Adrenal gland (tissue), 9 donors: ENCODE measurements at regions not wholly inside any gene's neighbourhood (a gene's known extent, or its start where the extent isn't known, plus 50 kb on each side); places are given as distances from the start of the nearest gene placed in this dataset.

Experiments
- DNase-seq, 7 donors: peaks; one replicate each; pipeline ENCODE4 v3.0.0-alpha.2; 2019 to 2020
- H3K27ac ChIP-seq, 5 donors: fragments of 200-600 bp; sonication (generic) in 4 of 5; 1 replicate in 3 of 5; 2 replicates in 2 of 5; pipeline versions ENCODE4 v1.5.1 to v1.8.0; 2016 to 2020; ENCODE audit warnings: mild to moderate bottlenecking in 1 of 5
- H3K27me3 ChIP-seq: fragments of 200-600 bp; 2 replicates; pipeline ENCODE4 v1.8.0; 2021
- H3K36me3 ChIP-seq, 2 donors: fragments of 200-600 bp; replicated peaks in 1 of 2; 1 replicate in 1 of 2; 2 replicates in 1 of 2; pipeline versions ENCODE4 v1.5.1 to v1.8.0; 2018 to 2022
- H3K4me1 ChIP-seq, 2 donors: fragments of 200-600 bp; replicated peaks in 1 of 2; 1 replicate in 1 of 2; 2 replicates in 1 of 2; pipeline versions ENCODE4 v1.5.1 to v1.8.0; 2018 to 2021
- H3K4me3 ChIP-seq, 4 donors: fragments of 200-600 bp; sonication (generic) in 3 of 4; one replicate each; pipeline ENCODE4 v1.5.1; 2016 to 2018
- H3K9me3 ChIP-seq, 3 donors: fragments of 200-600 bp; sonication (generic) in 1 of 3; replicated peaks in 1 of 3; 1 replicate in 2 of 3; 2 replicates in 1 of 3; pipeline versions ENCODE4 v1.5.1 to v1.8.0; 2016 to 2021
- POLR2A ChIP-seq, 2 donors: fragments of 450-650 bp; IDR thresholded peaks; one replicate each; pipeline ENCODE4 v1.6.1; 2017; ENCODE audit warnings: antibody characterized with exemption in 2 of 2, mild to moderate bottlenecking in 2 of 2, moderate library complexity in 1 of 2
- WGBS, 4 donors: extraction: QIAGEN DNeasy Blood & Tissue Kit in 2 of 4; methylation state at CpG; one replicate each; pipeline versions ENCODE4 v1.1.5 to v1.1.7; 2013 to 2017; 5-methylcytosine and 5-hydroxymethylcytosine counted together
- intact Hi-C, 2 donors: fragments of 100-400 bp; cut with DNase I; formaldehyde crosslinking; loops; one replicate each; pipeline versions ENCODE4 v1.14.1 to v1.15.0; 2022 to 2023
- TF ChIP-seq, protein P1 (sequence below), 6 experiments: fragments of 450-650 bp in 4 of 6; fragments of 200-600 bp in 2 of 6; sonication (generic) in 1 of 6; IDR thresholded peaks; 1 replicate in 5 of 6; 2 replicates in 1 of 6; pipeline versions ENCODE4 v1.5.1 to v1.8.0; 2016 to 2021; ENCODE audit warnings: antibody characterized with exemption in 6 of 6, mild to moderate bottlenecking in 2 of 6, moderate library complexity in 1 of 6
- donor health status: healthy with polysubstance abuse.
- donor health status: Bipolar disorder and iron deficiency.
- donor health status: DM: yes; HTN: yes; CAD: no.
- donor health status: DM: no; HTN: no; CAD: no.
- donor health status: DM: no; HTN: no; CAD: no.

DNA sequence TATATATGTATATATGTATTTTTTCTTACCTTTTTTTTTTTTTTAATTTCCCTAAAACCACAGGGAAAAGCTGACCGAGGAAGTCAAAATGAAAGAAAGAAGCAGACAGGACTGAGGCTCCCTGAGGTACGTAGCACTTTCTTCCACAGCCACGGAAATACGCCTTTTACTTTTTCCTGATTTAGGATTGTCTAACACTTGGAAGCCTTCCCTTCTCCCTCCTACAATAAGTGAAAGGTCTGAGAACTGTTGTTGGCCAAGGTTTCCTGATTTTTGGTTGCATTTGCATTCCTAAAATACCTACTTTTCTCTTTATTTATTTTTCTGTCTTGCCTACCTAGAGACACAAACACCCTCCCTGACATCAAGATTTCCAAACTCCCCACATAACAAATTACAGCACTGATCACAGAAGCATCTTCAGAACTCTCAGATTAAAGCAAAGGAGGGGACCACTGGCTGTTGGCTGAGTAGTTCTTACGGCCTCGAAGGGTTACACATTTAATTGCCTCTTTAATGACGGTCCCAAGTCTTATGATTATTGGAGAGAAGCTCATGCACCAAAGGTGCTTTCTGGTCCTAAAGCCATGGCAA is 778.5 kb upstream of the FANCL start:
- Histone ChIP-seq H3K9me3 (no peaks in the 10 kb centered on the region), H3K27me3 (no peaks in the 10 kb centered on the region), H3K36me3 (no peaks in the 10 kb centered on the region), H3K4me1 (no peaks in the 10 kb centered on the region), H3K4me3 (no peak overlapping the region), H3K27ac (no peak overlapping the region)
- WGBS, 4 donors, result 75 to 84% (median 81%) methylated on average over 7 of the region's 7 CpGs
- DNase-seq, result no peak
- TF ChIP-seq, protein P1, sequence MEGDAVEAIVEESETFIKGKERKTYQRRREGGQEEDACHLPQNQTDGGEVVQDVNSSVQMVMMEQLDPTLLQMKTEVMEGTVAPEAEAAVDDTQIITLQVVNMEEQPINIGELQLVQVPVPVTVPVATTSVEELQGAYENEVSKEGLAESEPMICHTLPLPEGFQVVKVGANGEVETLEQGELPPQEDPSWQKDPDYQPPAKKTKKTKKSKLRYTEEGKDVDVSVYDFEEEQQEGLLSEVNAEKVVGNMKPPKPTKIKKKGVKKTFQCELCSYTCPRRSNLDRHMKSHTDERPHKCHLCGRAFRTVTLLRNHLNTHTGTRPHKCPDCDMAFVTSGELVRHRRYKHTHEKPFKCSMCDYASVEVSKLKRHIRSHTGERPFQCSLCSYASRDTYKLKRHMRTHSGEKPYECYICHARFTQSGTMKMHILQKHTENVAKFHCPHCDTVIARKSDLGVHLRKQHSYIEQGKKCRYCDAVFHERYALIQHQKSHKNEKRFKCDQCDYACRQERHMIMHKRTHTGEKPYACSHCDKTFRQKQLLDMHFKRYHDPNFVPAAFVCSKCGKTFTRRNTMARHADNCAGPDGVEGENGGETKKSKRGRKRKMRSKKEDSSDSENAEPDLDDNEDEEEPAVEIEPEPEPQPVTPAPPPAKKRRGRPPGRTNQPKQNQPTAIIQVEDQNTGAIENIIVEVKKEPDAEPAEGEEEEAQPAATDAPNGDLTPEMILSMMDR (IDR thresholded peaks at IDR 0.05), result no peak
- intact Hi-C loops, result loop anchor here in 1 of 2 donors (10.0 kb wide), 1 partner anchor 1565 kb away; no protein-coding TSS in a partner anchor

GRCh38 chr2:59018737-59019136 is 777.6 kb upstream of the FANCL start:
- no peak for TF ChIP-seq POLR2A (IDR thresholded peaks at IDR 0.05)
- TF ChIP-seq, protein P1 (IDR thresholded peaks at IDR 0.05), result no peak
- Histone ChIP-seq H3K36me3 (no peaks in the 10 kb centered on the region), H3K9me3 (no peaks in the 10 kb centered on the region), H3K4me1 (no peaks in the 10 kb centered on the region), H3K27ac (no peak overlapping the region), H3K4me3 (no peak overlapping the region), H3K27me3 (no peaks in the 10 kb centered on the region)
- WGBS, 4 donors, result 82 to 94% (median 85%) methylated on average over 3 of the region's 3 CpGs
- no peak for DNase-seq
- intact Hi-C loops, result no loop called here

DNA sequence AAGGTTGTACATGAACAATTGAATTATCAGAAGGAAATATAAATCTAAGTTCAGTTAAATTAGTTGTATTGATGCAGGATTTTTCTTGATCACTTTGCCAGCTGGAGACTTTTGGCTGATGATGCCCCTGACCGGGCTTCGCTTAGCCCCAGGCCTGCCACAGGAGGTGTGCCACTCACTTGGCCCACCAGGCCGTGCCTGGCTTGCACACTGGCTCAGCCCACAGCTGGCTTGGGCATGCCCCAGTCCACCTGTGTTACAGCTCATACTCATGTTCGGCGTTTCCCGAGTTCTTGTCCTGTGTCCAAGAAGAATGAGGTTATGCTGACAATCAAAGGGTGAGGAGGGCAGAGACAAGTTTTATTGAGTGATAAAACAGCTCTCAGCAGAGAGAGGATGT is 773.9 kb upstream of the FANCL start:
- no peak overlapping the region for H3K27ac ChIP-seq

GRCh38 chr2:59012971-59013370 is 771.8 kb upstream of the FANCL start:
- intact Hi-C loops, result no loop called here
- no peaks in the 10 kb centered on the region for H3K36me3 ChIP-seq
- 94 to 100% (median 99%) methylated on average over 1 of the region's 1 CpG for WGBS, 4 donors

More for the DNA sequence above, 773.9 kb upstream of the FANCL start:
- DNase-seq, result no peak
- intact Hi-C loops, result no loop called here
- Histone ChIP-seq H3K36me3 (no peaks in the 10 kb centered on the region), H3K4me1 (no peaks in the 10 kb centered on the region), H3K9me3 (no peaks in the 10 kb centered on the region), H3K27me3 (no peaks in the 10 kb centered on the region), H3K4me3 (no peak overlapping the region)
- 91 to 96% (median 93%) methylated on average over 5 to 6 of the region's 6 CpGs for WGBS, 4 donors
- TF ChIP-seq, protein P1 (IDR thresholded peaks at IDR 0.05), result no peak
- TF ChIP-seq POLR2A (IDR thresholded peaks at IDR 0.05), result no peak

More at GRCh38 chr2:59012971-59013370, 771.8 kb upstream of the FANCL start:
- DNase-seq, result no peak
- Histone ChIP-seq H3K4me3 (no peak overlapping the region), H3K4me1 (no peaks in the 10 kb centered on the region), H3K27ac (no peak overlapping the region), H3K27me3 (no peaks in the 10 kb centered on the region), H3K9me3 (no peaks in the 10 kb centered on the region)
- no peak for TF ChIP-seq POLR2A (IDR thresholded peaks at IDR 0.05)
- TF ChIP-seq, protein P1 (IDR thresholded peaks at IDR 0.05), result no peak
